PFSK-1 (cell line): ENCODE measurements at regions not wholly inside any gene's neighbourhood (a gene's known extent, or its start where the extent isn't known, plus 50 kb on each side); places are given as distances from the start of the nearest gene placed in this dataset.

Source experiments
- POLR2AphosphoS5 ChIP-seq: IDR thresholded peaks from 2 replicates; pipeline ENCODE4 v1.6.1; 2012; ENCODE audit warnings: low read depth, mild to moderate bottlenecking, control low read depth, low read length, moderate library complexity
- REST ChIP-seq, 2 experiments: IDR thresholded peaks; 2 replicates each; pipeline versions ENCODE4 v1.6.1 to v1.8.0; 2011 to 2012; ENCODE audit warnings: low read depth in 2 of 2, low read length in 2 of 2, control low read depth in 1 of 2, inconsistent platforms in 1 of 2, mild to moderate bottlenecking in 1 of 2, moderate library complexity in 1 of 2; ENCODE audit not compliant: insufficient read depth in 1 of 2
- SIN3A ChIP-seq: IDR thresholded peaks from 2 replicates; pipeline ENCODE4 v1.6.1; 2012; ENCODE audit warnings: mild to moderate bottlenecking, low read length, moderate library complexity, borderline replicate concordance; ENCODE audit not compliant: insufficient read depth
- TAF1 ChIP-seq: IDR thresholded peaks from 2 replicates; pipeline ENCODE4 v1.6.1; 2012; ENCODE audit warnings: low read length, control low read depth, borderline replicate concordance; ENCODE audit not compliant: insufficient read depth

DNA sequence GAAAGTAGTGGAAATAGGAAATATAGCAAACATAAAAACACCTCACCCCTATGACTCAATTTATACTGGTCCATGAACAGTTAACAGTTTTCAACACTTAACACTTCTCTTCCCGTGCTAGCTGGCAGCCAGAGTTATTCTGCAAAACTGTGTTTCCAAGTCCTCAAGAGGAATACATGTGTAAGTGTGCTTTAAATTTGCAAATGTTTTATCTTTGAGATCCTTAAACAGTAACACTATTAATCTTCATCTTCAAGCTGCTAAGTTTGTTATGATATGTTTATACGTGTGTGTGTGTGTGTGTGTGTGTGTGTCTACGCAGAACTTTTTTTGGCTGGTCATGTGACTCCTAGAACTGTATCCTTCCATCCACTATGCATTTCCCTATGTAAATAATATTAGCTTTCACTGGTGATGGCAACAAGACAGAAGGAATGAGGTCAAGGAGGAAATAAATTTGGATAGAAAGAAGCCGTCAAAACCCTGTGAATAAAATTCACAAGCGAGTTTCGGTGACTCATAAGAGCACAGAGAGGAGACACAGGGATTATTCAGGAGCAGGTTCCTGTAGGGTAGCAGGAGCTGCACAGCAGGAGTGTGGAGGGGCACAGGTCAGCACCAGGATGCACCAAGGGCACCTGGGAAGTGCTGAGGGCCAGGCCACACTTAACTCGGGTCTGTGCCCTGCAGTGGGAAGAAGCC is 105.9 kb upstream of the ETV6 start:
- TF ChIP-seq POLR2AphosphoS5: no peak
- no peak for TF ChIP-seq TAF1
- TF ChIP-seq REST (IDR thresholded peaks at IDR 0.05; ENCODE audit: insufficient read depth in 1 of 2, low read depth in 2 of 2, low read length in 2 of 2): no peak
- TF ChIP-seq SIN3A: no peak
